HG03095 (cell line): ENCODE measurements at regions not wholly inside any gene's neighbourhood (a gene's known extent, or its start where the extent isn't known, plus 50 kb on each side); places are given as distances from the start of the nearest gene placed in this dataset.
A peak's percentile ranks its signal among the peaks of the same experiment; 100 is the strongest.
"Not testable (repeated sequence)": the region's sequence is repeated elsewhere in the genome, so short reads cannot be mapped to it uniquely, and the experiment has no call there.

Experiments used
- ATAC-seq: cut with Tn5 transposase; IDR thresholded peaks from one replicate; pipeline ENCODE4 v1.9.1; 2021; ENCODE audit warnings: moderate library complexity; ENCODE audit not compliant: unreplicated experiment

- ATAC-seq = not testable (repeated sequence)
Observed at GRCh38 chr2:89795530-89795929, 1104.1 kb downstream of the RPIA start.

GRCh38 chr2:89797320-89798038, 1106.0 kb downstream of the RPIA start:
- ATAC-seq = no peak

GRCh38 chr2:89801207-89801606, 1109.7 kb downstream of the RPIA start:
- ATAC-seq = not testable (repeated sequence)

GRCh38 chr2:89806363-89806762, 1114.9 kb downstream of the RPIA start:
- ATAC-seq = not testable (repeated sequence)

GRCh38 chr2:89811295-89811694, 1119.8 kb downstream of the RPIA start:
- no peak for ATAC-seq

- not testable (repeated sequence) for ATAC-seq
Observed at GRCh38 chr2:89811910-89812309, 1120.4 kb downstream of the RPIA start.

GRCh38 chr2:89814359-89814758, 1122.9 kb downstream of the RPIA start:
- not testable (repeated sequence) for ATAC-seq

- ATAC-seq = no peak
Observed at GRCh38 chr2:89818873-89819272, 1127.4 kb downstream of the RPIA start.

- ATAC-seq = no peak
Observed at GRCh38 chr2:89819809-89820208, 1128.3 kb downstream of the RPIA start.

GRCh38 chr2:89820248-89820647, 1128.8 kb downstream of the RPIA start:
- ATAC-seq = no peak

- ATAC-seq = no peak
Observed at GRCh38 chr2:89821455-89821945, 1130.0 kb downstream of the RPIA start.

GRCh38 chr2:89822342-89822741, 1130.9 kb downstream of the RPIA start:
- ATAC-seq = not testable (repeated sequence)

- no peak for ATAC-seq
Observed at GRCh38 chr2:89823556-89823955, 1132.1 kb downstream of the RPIA start.

GRCh38 chr2:89825034-89825433, 1133.6 kb downstream of the RPIA start:
- no peak for ATAC-seq

GRCh38 chr2:89826741-89827140, 1135.3 kb downstream of the RPIA start:
- ATAC-seq = not testable (repeated sequence)

- not testable (repeated sequence) for ATAC-seq
Observed at GRCh38 chr2:89827829-89828228, 1136.4 kb downstream of the RPIA start.

- not testable (repeated sequence) for ATAC-seq
Observed at GRCh38 chr2:89828416-89828815, 1136.9 kb downstream of the RPIA start.

GRCh38 chr2:89828961-89829631, 1137.6 kb downstream of the RPIA start:
- ATAC-seq = not testable (repeated sequence)

GRCh38 chr2:89829828-89830227, 1138.4 kb downstream of the RPIA start:
- no peak for ATAC-seq

- ATAC-seq = peak; percentile 39
Observed at GRCh38 chr2:89830341-89831218, 1139.1 kb downstream of the RPIA start.
